ENCODE measurements at regions not wholly inside any gene's neighbourhood (a gene's known extent, or its start where the extent isn't known, plus 50 kb on each side); places are given as distances from the start of the nearest gene placed in this dataset.

GRCh38 chr3:194993896-194994295 is 277.1 kb downstream of the XXYLT1 start:
- TF ChIP-seq POLR2A (IDR thresholded peaks at IDR 0.05): no peak
- TF ChIP-seq, protein P1, sequence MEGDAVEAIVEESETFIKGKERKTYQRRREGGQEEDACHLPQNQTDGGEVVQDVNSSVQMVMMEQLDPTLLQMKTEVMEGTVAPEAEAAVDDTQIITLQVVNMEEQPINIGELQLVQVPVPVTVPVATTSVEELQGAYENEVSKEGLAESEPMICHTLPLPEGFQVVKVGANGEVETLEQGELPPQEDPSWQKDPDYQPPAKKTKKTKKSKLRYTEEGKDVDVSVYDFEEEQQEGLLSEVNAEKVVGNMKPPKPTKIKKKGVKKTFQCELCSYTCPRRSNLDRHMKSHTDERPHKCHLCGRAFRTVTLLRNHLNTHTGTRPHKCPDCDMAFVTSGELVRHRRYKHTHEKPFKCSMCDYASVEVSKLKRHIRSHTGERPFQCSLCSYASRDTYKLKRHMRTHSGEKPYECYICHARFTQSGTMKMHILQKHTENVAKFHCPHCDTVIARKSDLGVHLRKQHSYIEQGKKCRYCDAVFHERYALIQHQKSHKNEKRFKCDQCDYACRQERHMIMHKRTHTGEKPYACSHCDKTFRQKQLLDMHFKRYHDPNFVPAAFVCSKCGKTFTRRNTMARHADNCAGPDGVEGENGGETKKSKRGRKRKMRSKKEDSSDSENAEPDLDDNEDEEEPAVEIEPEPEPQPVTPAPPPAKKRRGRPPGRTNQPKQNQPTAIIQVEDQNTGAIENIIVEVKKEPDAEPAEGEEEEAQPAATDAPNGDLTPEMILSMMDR (IDR thresholded peaks at IDR 0.05 in 4 of 5, conservative IDR thresholded peaks at IDR 0.05 in 1 of 5): no peak

Data from gastrocnemius medialis (tissue), 4 donors.